K562 (cell line): ENCODE measurements at regions not wholly inside any gene's neighbourhood (a gene's known extent, or its start where the extent isn't known, plus 50 kb on each side); places are given as distances from the start of the nearest gene placed in this dataset.
A peak's percentile ranks its signal among the peaks of the same experiment; 100 is the strongest.

Experiments used
- ATAC-seq: fragments of 200-7000 bp; cut with Tn5 transposase; 3 replicates; pipeline ENCODE4 v1.9.1; 2020; ENCODE audit warnings: moderate library complexity
- BruUV-seq: library from RNA; stranded (reverse); fragments of 400-500 nt; replicated peaks from 2 replicates; lab custom pipeline; 2021; lab: Mats Ljungman, UMichigan
- CTCF ChIA-PET: fragments of 300-600 bp; formaldehyde crosslinking; extraction: SDS; loops from one replicate; lab custom pipeline; 2021; ENCODE audit warnings: low intra/inter-chr PET ratio; lab: Yijun Ruan, JAX
- POLR2A ChIA-PET: fragments of 300-600, 350-650 bp; sonication (Branson Sonifier 250); formaldehyde crosslinking; extraction: SDS; loops from one replicate; lab custom pipeline; 2021; ENCODE audit warnings: antibody characterized with exemption, inconsistent platforms; lab: Yijun Ruan, JAX
- DNase-seq, 4 experiments: peaks; one replicate each; pipeline versions ENCODE4 v3.0.0 to v3.0.0-alpha.2; 2011 to 2018; ENCODE audit warnings: low spot score in 3 of 4, mixed read lengths in 3 of 4; ENCODE audit errors: extremely low read depth in 1 of 4
- FAIRE-seq: peaks from 2 replicates; lab custom pipeline; 2011; peaks lifted over from hg19 to GRCh38; lab: Jason Lieb, UNC
- H2AFZ ChIP-seq: 2 replicates; pipeline ENCODE4 v1.6.0; 2011; ENCODE audit warnings: low read depth, low read length, control low read depth, inconsistent platforms
- H3K27ac ChIP-seq: fragments of 200-600 bp; 3 replicates; pipeline ENCODE4 v1.8.0; 2011; ENCODE audit warnings: low read depth, mild to moderate bottlenecking, control low read depth, inconsistent platforms, low read length, moderate library complexity, mixed read lengths; ENCODE audit errors: extremely low read depth
- H3K27me3 ChIP-seq, 2 experiments: fragments of 300-600 bp in 1 of 2; 2 replicates in 1 of 2; 3 replicates in 1 of 2; pipeline versions ENCODE4 v1.6.0 to v1.8.0; 2011; ENCODE audit warnings: inconsistent platforms in 2 of 2, low read length in 2 of 2, mild to moderate bottlenecking in 1 of 2, mixed read lengths in 1 of 2, moderate library complexity in 1 of 2; ENCODE audit not compliant: control insufficient read depth in 2 of 2, insufficient read depth in 2 of 2
- H3K36me3 ChIP-seq: fragments of 300-600 bp; 3 replicates; pipeline ENCODE4 v1.8.0; 2011; ENCODE audit warnings: mild to moderate bottlenecking, low read length, inconsistent platforms; ENCODE audit not compliant: control insufficient read depth, insufficient read depth
- H3K4me1 ChIP-seq, 2 experiments: fragments of 200-600 bp in 1 of 2; replicated peaks in 1 of 2; 2 replicates in 1 of 2; 3 replicates in 1 of 2; pipeline versions ENCODE4 v1.5.1 to v1.8.0; 2011; ENCODE audit warnings: inconsistent platforms in 2 of 2, low read length in 2 of 2, mild to moderate bottlenecking in 1 of 2, mixed read lengths in 1 of 2, moderate library complexity in 1 of 2; ENCODE audit not compliant: control insufficient read depth in 2 of 2, insufficient read depth in 2 of 2
- H3K4me2 ChIP-seq: 2 replicates; pipeline ENCODE4 v1.6.1; 2011; ENCODE audit warnings: low read length, control low read depth, inconsistent platforms, mixed read lengths; ENCODE audit not compliant: insufficient read depth
- H3K4me3 ChIP-seq: fragments of 200-600 bp; sonication (generic), shearing (Covaris generic); 2 replicates; pipeline ENCODE4 v1.5.1; 2016; ENCODE audit warnings: control low read depth, inconsistent platforms
- H3K79me2 ChIP-seq: fragments of 200-600 bp; 3 replicates; pipeline ENCODE4 v1.8.0; 2011; ENCODE audit warnings: low read length, inconsistent platforms; ENCODE audit not compliant: control insufficient read depth, insufficient read depth
- H3K9ac ChIP-seq, 2 experiments: 2 replicates each; pipeline versions ENCODE4 v1.6.0 to v1.6.1; 2011; ENCODE audit warnings: low read depth in 2 of 2, low read length in 2 of 2, control low read depth in 1 of 2, inconsistent platforms in 1 of 2, mild to moderate bottlenecking in 1 of 2, mixed read lengths in 1 of 2; ENCODE audit not compliant: insufficient read depth in 1 of 2
- H3K9me1 ChIP-seq: one replicate; pipeline ENCODE4 v1.6.0; 2011; ENCODE audit warnings: inconsistent platforms, mild to moderate bottlenecking, low read length, moderate library complexity; ENCODE audit not compliant: control insufficient read depth, insufficient read depth
- H3K9me3 ChIP-seq: replicated peaks from 2 replicates; pipeline ENCODE4 v1.5.1; 2011; ENCODE audit warnings: low read depth, low read length, inconsistent platforms; ENCODE audit not compliant: control insufficient read depth, insufficient read depth
- H4K20me1 ChIP-seq: replicated peaks from 2 replicates; pipeline ENCODE4 v1.6.1; 2011; ENCODE audit warnings: low read length, inconsistent platforms, mixed read lengths; ENCODE audit not compliant: control insufficient read depth, insufficient read depth
- ATF3 ChIP-seq, 2 experiments: fragments of 450-650 bp in 1 of 2; sonication (generic) in 1 of 2; formaldehyde crosslinking in 1 of 2; IDR thresholded peaks in 1 of 2; conservative IDR thresholded peaks in 1 of 2; 2 replicates each; pipeline versions ENCODE4 v1.6.1 to v1.8.1; 2016 to 2023; ENCODE audit warnings: mild to moderate bottlenecking in 2 of 2, moderate library complexity in 2 of 2, inconsistent platforms in 1 of 2, missing genetic modification reagents in 1 of 2
- ETV1 ChIP-seq: fragments of 450-650 bp; conservative IDR thresholded peaks from 2 replicates; pipeline ENCODE4 v1.6.1; 2016; ENCODE audit warnings: missing genetic modification characterization, control low read depth, low read depth, missing compliant biosample characterization
- MYC ChIP-seq, 2 experiments: fragments of 250-450 bp in 1 of 2; sonication (Bioruptor Pico) in 1 of 2; IDR thresholded peaks; 2 replicates each; pipeline versions ENCODE4 v1.5.1 to v1.6.1; 2012 to 2021; ENCODE audit warnings: low read depth in 2 of 2, borderline replicate concordance in 1 of 2, improper control_type of control experiment in 1 of 2, low read length in 1 of 2, mild to moderate bottlenecking in 1 of 2, moderate library complexity in 1 of 2
- ZNF23 ChIP-seq: fragments of 250-450 bp; sonication (Bioruptor Pico); IDR thresholded peaks from 2 replicates; pipeline ENCODE4 v1.4.0; 2020; ENCODE audit warnings: mild to moderate bottlenecking
- ZNF239 ChIP-seq: fragments of 250-450 bp; sonication (Bioruptor Pico); IDR thresholded peaks from 2 replicates; pipeline ENCODE4 v1.4.0; 2020; ENCODE audit warnings: mild to moderate bottlenecking
- WGBS: fragments of 100-300 bp; shearing (Covaris generic); methylation state at CpG from one replicate; pipeline ENCODE4 v1.1.6; 2016; ENCODE audit warnings: low coverage, mixed read lengths; ENCODE audit not compliant: insufficient coverage; ENCODE audit errors: missing lambda C conversion rate; 5-methylcytosine and 5-hydroxymethylcytosine counted together
- in situ Hi-C: fragments of 300-500 bp; cut with MboI; formaldehyde crosslinking; loops from 4 replicates; pipeline ENCODE4 v1.15.0; 2018; ENCODE audit warnings: inconsistent platforms, mixed read lengths
- intact Hi-C: fragments of 100-400 bp; cut with micrococcal nuclease; formaldehyde crosslinking; loops from 2 replicates; pipeline ENCODE4 v1.14.2; 2022

- no peak overlapping the region for H3K4me2 ChIP-seq
- 0% methylated on average over 3 of the region's 3 CpGs for WGBS
These were observed 926.1 kb upstream of the MANEA start for GRCh38 chr6:94651239-94651638.

GRCh38 chr6:94645191-94645590, 932.1 kb upstream of the MANEA start:
- intact Hi-C loops (no loop called here), in situ Hi-C loops (no loop called here)
- Histone ChIP-seq H3K4me1 (no peaks in the 10 kb centered on the region), H3K27ac (no peak overlapping the region), H3K36me3 (no peaks in the 10 kb centered on the region), H3K9ac (no peak overlapping the region), H3K27me3 (no peaks in the 10 kb centered on the region), H3K4me2 (no peak overlapping the region), H3K9me1 (no peaks in the 10 kb centered on the region), H3K4me3 (no peak overlapping the region), H4K20me1 (no peaks in the 10 kb centered on the region), H3K9me3 (no peaks in the 10 kb centered on the region), H2AFZ (no peak overlapping the region), H3K79me2 (no peaks in the 10 kb centered on the region)
- no TSS peak for BruUV-seq
- FAIRE-seq (no peak), ATAC-seq (no peak), DNase-seq (no peak)
- ChIA-PET POLR2A (no interaction called here), CTCF (no interaction called here)
- TF ChIP-seq MYC (IDR thresholded peaks at IDR 0.05; ENCODE audit: low read depth, low read length) (no peak), MYC (CRISPR knock-in tag; IDR thresholded peaks at IDR 0.05; ENCODE audit: borderline replicate concordance, low read depth) (no peak), ETV1 (no peak)

More at GRCh38 chr6:94651239-94651638, 926.1 kb upstream of the MANEA start:
- Histone ChIP-seq H3K9me1 (no peaks in the 10 kb centered on the region), H3K4me1 (no peaks in the 10 kb centered on the region), H3K9me3 (no peaks in the 10 kb centered on the region), H3K9ac (no peak overlapping the region), H4K20me1 (no peaks in the 10 kb centered on the region), H3K4me3 (no peak overlapping the region), H3K36me3 (no peaks in the 10 kb centered on the region), H2AFZ (no peak overlapping the region), H3K27me3 (no peaks in the 10 kb centered on the region), H3K79me2 (no peaks in the 10 kb centered on the region), H3K27ac (no peak overlapping the region)
- BruUV-seq: no TSS peak
- DNase-seq: no peak
- TF ChIP-seq ZNF239 (CRISPR knock-in tag): no peak
- peak; percentile 49; the same call in 1 of the 2 replicates for TF ChIP-seq ATF3 (IDR thresholded peaks at IDR 0.05)
- TF ChIP-seq ATF3 (CRISPR knock-in tag; conservative IDR thresholded peaks at IDR 0.05): no peak
- TF ChIP-seq ZNF23 (CRISPR knock-in tag): no peak
- CTCF ChIA-PET: no interaction called here
- FAIRE-seq: no peak
- no peak for ATAC-seq
- POLR2A ChIA-PET: no interaction called here
- intact Hi-C loops: no loop called here
- in situ Hi-C loops: no loop called here
